ENCODE measurements at regions not wholly inside any gene's neighbourhood (a gene's known extent, or its start where the extent isn't known, plus 50 kb on each side); places are given as distances from the start of the nearest gene placed in this dataset.
A peak's percentile ranks its signal among the peaks of the same experiment; 100 is the strongest.
"Not testable (repeated sequence)": the region's sequence is repeated elsewhere in the genome, so short reads cannot be mapped to it uniquely, and the experiment has no call there.

DNA sequence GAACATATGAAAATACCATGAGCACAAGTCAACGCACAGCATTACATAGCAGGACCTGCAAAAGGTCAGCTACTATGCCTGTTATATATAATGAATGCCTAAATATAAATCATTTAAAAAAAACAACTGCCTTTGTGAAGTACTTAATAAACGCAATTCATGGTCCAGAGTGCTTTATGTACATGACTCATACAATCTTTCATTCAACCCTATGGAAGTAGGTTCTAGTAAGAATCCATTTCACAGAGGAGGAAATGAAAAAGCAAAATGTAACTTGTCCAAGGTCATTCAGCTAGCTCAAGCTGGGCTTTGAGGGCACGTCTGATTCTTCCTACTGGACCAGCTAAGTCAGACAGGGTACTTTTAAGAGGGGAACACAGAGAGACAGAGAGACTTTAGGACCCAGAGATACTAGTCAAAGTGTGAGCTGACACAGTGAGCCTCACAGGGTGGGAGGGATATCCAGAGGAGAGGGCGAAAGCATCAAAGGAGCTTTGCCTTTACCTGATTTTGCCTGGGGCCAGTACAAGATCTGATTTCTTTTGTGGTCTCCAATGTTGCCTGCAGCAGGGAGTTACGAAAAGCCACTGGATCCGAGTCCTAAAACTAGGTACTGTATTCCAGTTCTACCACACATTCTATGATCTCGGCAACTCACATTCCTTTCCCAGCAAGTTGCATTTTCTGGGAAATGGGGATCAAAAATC, 83.4 kb upstream of the ZFHX3 start:
- no peak for DNase-seq

DNA sequence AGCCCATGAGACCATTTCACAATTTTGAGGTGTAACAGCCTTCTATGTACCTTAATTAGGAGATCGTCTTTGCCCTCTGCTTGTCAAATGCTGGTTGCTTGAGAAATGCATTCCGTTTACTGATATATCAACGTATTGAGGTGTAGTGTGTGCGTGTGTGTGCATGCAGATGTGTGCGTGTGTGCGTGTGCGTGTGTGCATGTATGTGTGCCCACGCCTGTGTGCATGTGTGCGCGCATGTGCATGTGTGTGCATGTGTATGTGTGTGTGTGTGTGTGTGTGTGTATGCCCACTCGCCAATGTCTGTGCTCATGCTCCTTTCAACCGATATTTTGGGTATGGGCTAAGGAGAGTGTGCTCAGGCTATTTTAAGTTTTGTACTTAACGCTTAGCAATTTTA, 81.5 kb upstream of the ZFHX3 start:
- DNase-seq = no peak

DNA sequence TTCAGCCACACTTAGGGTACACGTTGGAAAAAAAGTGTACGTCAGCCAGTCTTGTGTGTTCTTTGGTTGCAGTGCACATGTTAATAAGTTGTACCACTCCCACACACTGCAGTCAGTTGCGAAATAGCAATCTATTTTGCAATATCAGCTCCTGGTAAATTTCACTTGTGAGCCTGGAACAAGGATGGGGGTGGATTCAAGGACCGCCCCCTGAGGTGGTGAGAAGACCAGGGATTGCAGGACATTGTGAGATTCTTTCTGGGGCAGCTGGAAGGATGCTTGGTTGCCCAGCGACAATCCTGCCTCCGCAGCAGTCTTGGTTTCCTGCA, 78.6 kb upstream of the ZFHX3 start:
- no peak for DNase-seq

DNA sequence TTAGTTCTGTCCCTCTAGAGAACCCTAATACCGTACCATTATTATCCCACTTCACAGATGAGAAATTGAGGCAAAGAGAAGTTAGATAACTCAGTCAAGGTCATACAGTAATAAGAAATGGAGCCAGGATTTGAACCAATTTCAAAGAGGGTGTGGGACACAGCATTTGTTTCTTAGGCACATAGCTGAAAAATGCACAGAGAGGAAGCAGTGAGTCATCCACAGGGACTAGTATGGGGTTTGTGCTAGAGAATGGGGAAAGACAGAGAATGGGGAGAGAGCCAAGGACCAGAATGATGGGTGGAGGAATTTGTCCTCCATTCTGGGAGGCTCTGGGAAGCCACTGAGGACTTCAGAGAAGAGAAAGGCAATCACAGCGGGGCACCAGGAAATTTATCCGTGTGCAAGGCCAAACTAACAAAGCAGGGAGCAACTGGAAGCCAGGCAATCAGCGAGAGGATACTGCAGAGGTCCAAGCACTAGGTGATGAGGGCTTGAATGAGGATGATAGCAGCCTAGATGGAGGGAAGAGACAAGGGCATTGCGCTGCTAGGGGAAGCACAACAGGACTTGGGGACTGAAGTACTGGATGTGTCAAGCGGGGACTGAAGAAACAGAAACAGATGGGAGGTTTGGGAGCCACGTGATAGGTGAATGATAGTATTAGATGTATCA, 78.1 kb upstream of the ZFHX3 start:
- DNase-seq = no peak

DNA sequence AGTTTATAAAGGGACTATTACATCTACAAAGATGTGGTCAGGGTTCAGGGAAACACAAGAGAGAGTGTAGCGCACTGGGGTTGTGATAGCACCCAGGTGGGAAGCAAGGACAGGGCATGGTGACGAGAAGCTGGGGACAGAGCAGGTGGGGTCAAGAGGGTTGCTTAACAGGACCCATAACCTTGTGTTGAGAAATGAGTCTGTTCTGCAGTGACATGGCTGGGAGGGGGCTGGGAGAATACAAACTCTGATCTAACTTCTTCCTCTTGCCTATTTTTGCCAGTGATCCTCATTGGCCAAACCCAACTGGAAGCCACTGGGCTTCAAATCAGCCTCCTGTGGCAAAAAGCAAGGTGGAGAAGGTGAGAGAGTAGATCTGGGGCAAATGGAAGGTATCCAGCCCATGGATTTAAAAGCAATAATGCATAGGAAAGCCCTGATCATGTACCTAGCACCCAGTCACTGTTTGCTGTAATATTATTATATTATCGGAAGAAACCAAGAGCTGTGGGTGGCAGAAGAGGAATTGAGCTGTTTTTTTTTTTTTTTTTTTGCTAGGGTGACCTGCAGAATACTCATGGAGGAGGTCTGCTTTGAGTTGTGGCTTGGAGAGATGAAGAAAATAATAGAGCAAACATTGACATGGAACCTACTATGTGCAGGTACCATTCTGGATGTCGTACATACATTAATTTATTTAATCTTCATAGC, 76.9 kb upstream of the ZFHX3 start:
- no peak for DNase-seq

DNA sequence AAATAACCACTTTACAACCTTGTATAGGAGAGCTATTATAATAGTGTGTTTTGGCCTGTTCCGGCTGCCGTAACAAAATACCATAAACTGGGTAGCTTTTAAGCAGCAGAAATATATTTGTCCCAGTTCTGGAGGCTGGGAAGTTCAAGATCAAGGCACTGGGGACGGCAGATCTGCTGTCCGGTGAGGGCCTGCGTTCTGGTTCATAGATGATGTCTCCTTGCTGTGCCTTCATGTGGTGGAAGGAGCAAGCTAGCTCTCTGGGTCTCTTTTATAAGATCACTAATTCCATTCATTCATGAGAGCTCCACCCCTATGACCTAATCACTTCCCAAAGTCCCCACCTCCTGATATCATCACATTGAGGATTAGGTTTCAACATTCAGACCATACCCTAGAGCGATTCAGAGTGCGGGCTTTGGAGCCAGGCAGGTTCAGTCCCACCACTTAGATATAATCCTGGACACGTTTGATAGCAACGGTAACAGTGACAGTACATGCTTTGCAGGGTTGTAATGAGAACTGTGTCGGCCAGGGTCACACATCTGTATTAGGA, 76.2 kb upstream of the ZFHX3 start:
- no peak for DNase-seq

DNA sequence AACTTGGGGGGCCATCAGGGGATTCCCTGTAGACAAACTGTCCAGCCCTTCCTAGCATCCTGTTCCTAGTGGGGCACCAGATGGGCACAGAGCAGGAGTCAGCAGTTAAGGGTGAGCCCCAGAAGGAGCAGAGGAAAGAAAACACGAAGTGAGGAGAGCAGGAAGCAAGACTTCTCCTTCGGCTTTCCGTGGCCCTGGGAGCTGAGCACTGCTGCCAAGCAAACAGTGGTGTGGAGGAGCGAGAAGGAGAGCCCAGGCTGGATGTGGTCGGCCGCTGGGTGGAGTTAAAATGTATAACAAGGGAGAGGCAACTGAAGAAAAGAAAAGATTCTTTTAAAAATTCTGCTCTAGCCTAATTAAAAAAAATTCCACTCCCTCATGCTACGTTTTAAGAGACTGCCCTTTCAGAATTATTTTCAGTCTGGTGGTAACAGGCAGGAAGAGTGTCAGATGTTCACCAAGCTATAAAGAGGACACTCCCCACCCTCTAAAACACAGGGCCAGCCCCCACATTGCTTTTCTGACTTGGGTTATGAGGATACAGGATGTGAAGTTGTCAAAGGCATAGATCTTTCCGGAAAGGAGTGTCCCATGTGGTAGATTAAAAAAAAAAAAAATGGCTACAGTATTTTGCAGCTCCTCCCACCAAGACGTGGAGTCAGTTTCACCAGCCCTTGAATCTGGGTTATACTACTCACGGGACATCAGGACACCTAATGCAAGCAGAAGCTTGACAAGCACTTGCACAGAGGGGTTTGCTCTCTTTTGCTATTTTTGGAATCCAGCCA, 74.9 kb upstream of the ZFHX3 start:
- DNase-seq = peak; percentile 62

DNA sequence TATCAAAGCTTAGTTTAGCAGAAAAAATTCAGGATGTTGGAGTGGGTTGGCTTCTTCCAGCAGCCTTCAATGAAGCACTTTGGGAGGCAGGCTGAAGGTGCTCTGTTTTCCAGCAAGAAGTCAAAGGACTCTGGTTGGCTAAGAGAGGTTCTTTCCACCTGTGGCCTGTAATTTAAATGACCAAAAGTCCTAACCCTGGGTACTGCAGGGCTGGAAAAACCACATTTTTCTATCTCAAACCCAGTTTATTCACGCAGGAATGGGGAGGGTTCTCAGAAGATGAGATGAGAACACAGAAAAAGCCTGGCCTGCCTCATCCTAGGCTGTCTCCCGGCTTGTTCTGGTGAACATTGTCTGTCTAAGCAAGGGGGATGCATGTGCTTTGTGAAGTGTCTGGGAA, 68.6 kb upstream of the ZFHX3 start:
- no peak for DNase-seq

DNA sequence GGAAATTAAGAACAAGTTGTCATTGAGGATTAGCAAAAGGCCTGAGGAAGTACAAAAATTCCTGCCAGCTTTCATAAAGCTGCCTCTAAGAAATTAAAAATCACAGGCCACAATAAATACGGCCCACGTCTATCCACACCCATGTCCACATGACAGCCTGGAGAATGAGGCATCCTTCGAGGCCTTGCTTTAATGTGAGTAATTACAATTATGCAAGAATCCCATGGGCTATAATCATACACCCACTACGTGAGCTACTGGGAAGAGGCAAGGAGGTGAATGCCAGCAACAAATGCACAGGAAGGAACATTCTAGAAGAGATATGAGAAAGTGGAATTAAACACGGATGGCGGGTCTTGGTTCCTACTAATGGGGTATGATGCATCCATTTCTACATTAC, 65.4 kb upstream of the ZFHX3 start:
- DNase-seq = no peak

DNA sequence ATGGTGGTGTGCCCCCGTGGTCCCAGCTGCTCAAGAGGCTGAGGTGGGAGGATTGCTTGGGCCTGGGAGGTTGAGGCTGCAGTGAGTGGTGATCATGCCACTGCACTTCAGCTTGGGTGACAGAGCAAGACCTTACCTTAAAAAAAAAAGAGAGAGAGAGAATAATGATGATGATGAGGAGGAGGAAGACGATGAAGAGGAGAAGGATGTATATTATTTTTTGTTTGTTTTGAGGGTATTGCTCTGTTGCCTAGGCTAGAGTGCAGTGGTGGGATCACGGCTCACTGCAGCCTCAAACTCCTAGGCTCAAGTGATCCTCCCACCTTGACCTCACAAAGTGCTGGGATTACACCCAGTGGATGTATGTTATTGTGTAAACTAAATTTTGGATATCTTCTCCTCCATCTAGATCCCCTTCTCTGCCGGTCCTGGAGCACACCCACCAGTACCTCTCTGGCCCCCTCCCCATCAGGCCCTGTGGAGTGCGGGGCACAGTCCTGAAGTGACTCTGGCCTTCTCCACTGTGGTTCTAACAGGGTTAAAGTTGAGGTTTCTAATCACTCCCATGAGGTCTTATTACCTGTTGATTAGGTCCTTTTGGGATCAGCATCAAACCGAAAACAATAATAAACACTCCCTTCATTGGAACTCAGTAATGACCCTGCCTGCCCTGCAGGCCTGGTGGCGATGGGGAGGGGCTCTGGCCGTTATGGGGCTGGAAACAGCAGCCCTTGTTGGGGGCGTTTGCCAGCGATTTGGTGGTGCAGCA, 60.5 kb upstream of the ZFHX3 start:
- no peak for DNase-seq

DNA sequence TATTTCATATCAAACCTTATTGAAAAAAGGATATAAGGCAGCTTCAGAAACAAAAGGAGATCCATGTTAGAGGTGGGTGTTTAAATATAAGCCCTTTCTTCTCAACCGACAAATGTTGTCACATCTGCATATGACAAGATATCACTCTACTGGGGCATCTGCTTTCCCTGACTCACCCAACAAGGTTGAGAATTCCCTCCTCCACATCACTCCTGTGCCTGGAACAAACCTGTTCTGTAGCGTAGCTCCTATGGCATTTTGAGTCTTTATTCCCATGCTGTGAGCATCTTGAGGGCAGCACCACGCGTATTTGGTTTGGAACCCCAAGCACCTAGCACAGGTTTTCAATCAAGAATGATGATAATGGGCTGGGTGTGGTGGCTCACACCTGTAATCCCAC, 59.4 kb upstream of the ZFHX3 start:
- no peak for DNase-seq

DNA sequence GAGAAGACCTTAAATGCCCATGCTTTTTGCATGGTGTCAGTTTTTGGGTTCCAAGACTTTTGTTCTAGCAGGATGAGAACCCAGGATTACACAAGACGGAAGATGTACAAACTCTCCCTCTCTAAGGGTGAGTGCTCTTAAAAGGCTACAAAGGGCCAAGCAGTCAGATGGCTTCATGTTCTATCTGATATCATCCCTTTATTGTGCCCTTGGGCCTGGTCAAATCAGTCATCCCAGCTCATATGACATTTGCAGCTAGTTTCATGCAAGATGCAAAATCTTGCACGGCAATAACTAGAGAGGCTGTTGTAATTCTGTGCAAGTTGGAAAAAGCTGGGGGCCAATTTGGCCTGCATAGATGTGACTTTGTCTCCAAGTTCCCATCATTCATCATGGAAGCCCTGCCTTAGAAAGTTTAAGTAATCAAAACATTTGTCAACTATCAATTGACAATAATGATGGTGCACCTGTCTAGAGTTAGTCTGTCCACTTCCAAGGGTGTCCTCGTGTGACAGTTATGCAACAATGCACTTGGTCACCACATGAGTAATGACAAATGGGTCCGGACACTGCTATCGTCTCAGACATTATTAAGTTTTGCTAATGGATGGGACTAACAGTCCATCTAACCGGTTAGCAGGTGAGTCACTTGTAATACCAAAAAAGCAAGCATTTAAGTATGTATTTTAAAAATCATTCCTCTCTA, 58.6 kb upstream of the ZFHX3 start:
- no peak for DNase-seq

DNA sequence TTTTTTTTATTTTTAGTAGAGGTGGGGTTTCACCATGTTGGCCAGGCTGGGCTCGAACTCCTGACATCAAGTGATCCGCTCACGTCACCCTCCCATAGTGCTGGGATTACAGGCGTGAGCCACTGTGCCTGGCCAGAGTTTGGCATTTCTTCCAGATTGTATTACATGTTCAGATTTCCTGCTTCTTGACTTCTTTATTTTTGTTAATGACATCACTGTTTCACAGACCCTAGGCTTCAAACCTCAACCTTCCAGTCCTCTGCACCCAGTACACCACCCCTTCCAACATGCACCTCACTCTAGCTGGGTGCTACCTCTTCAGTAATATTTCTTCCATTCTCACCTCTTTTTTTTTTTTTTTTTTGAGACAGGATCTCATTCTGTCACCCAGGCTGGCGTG, 53.6 kb upstream of the ZFHX3 start:
- DNase-seq = no peak

DNA sequence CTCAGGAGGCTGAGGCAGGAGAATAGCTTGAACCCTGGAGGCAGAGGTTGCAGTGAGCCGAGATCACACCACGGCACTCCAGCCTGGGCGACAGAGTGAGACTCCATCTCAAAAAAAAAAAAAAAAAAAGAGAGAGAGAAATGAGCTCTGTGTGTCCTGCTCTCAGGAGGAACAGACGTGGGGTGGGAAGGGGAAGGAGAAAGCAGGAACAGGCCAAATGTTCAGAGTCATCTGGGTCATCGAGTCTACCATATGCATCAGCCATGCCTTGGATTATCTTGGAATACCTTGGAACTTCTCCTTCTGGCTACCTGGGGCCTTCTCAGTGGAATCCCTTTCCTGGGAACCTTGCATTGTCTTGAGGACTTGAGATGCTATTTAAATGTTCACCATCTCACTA, 51.7 kb upstream of the ZFHX3 start:
- not testable (repeated sequence) for DNase-seq

Data from right forelimb (tissue), 1 donor.